Panc1 (cell line): ENCODE measurements at regions not wholly inside any gene's neighbourhood (a gene's known extent, or its start where the extent isn't known, plus 50 kb on each side); places are given as distances from the start of the nearest gene placed in this dataset.

ENCODE experiments used
- POLR2AphosphoS5 ChIP-seq: IDR thresholded peaks from 2 replicates; pipeline ENCODE4 v1.6.1; 2012; ENCODE audit warnings: mild to moderate bottlenecking, low read depth, low read length, moderate library complexity
- TCF7L2 ChIP-seq: IDR thresholded peaks from 2 replicates; pipeline ENCODE4 v1.6.1; 2011; ENCODE audit warnings: mild to moderate bottlenecking, low read depth, low read length, inconsistent platforms
- TF ChIP-seq, protein P1 (sequence below): fragments of 450-650 bp; IDR thresholded peaks from 2 replicates; pipeline ENCODE4 v1.5.1; 2017; ENCODE audit warnings: mild to moderate bottlenecking

DNA sequence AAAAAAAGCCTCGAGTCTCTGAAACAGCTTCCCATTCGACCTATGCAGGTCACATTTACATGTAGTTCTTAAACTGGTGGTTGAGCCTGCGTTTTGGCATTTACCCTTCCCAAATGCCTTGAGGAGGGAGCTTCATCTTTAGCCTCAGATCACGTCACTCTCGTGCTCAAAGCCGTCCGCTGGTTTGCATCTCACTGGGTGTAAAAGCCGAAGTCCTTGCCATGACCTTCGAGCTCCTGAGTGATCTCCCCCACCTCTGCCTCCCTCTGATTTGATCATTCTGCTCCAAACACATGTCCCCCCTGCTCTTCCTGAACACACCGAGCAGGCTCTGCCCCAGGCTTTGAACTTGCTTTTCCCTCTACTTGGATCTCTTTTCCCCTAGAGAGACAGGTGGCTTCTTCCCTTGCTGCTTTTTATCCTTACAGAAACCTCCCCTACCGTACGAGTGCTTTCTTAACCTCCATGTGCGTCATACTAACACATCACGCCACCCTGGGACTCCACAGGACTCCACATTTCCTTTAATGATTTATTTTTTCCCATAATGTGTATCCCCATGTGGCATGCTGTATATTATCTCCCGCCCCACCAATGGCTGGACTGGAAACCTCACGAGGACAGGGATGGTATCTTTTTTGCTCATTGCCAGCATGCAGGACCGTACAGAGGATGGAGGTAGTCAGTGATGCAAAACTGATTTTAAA lies 610.7 kb downstream of the VRK1 start:
- TF ChIP-seq TCF7L2 (no peak), POLR2AphosphoS5 (no peak)
- TF ChIP-seq, protein P1, sequence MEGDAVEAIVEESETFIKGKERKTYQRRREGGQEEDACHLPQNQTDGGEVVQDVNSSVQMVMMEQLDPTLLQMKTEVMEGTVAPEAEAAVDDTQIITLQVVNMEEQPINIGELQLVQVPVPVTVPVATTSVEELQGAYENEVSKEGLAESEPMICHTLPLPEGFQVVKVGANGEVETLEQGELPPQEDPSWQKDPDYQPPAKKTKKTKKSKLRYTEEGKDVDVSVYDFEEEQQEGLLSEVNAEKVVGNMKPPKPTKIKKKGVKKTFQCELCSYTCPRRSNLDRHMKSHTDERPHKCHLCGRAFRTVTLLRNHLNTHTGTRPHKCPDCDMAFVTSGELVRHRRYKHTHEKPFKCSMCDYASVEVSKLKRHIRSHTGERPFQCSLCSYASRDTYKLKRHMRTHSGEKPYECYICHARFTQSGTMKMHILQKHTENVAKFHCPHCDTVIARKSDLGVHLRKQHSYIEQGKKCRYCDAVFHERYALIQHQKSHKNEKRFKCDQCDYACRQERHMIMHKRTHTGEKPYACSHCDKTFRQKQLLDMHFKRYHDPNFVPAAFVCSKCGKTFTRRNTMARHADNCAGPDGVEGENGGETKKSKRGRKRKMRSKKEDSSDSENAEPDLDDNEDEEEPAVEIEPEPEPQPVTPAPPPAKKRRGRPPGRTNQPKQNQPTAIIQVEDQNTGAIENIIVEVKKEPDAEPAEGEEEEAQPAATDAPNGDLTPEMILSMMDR, result no peak
